ENCODE measurements at regions not wholly inside any gene's neighbourhood (a gene's known extent, or its start where the extent isn't known, plus 50 kb on each side); places are given as distances from the start of the nearest gene placed in this dataset.

- no peak for TF ChIP-seq CTCF (conservative IDR thresholded peaks at IDR 0.05; ENCODE audit: low read length)
- DNase-seq (ENCODE audit: low read depth) = no peak
- no peak overlapping the region for H3K4me3 ChIP-seq (ENCODE audit: low read length)
Observed at GRCh38 chr9:109934136-109934856, 154.3 kb downstream of the PALM2AKAP2 start.

DNA sequence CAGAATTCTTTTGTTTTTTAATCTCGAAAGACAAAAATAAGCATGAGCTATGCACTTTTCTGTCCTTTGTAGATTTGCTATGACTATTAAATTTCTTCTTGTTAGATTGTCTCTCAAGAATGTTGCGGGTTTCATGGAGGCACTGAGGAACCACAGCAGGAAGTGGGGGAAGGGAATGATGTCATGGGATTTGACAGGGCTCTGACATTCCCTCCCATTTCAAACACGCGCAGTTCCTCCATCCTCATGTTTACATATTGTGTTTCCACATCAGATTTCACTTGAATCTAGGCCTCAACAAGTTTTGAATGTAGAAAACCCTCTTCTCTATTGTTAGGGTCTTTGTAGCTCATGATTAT, 154.8 kb downstream of the PALM2AKAP2 start:
- DNase-seq (ENCODE audit: low read depth) = peak; percentile 43
- no peak for TF ChIP-seq CTCF (conservative IDR thresholded peaks at IDR 0.05; ENCODE audit: low read length)
- no peak overlapping the region for H3K4me3 ChIP-seq (ENCODE audit: low read length)

DNA sequence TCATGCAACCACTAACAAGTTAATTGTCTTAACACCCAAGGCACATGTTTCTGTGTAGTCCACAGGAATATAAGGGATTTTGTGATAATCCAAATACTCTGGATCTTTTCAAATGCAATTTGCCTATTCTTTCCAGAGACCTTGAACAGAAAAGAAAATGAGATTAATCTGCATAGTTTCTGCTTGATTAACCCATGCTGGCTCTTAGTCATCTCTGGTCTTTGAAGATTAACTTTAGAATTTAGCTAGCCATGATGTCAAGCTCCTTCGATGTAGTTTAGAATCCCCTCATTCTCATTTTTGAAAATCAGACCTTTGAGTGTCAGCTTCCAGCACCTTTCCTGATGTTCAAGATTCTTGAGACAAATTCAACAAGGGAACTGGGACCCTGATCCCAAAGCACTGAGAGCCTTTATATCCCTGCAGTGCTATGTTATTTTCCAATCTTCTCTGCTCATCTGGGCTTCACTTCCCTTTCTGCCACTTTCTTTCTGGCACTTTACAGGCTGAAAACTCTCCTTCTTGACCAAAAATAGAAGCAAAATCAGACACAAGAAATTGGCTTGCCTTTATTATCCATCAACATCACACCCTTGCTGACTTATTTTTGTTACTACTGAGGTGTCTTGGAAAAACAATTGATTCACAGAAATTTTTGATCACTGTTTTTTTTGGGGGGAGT, 155.5 kb downstream of the PALM2AKAP2 start:
- no peak for DNase-seq (ENCODE audit: low read depth)
- no peak for TF ChIP-seq CTCF (conservative IDR thresholded peaks at IDR 0.05; ENCODE audit: low read length)
- H3K4me3 ChIP-seq (ENCODE audit: low read length) = no peak overlapping the region

GRCh38 chr9:109937861-109938453, 158.0 kb downstream of the PALM2AKAP2 start:
- DNase-seq (ENCODE audit: low read depth) = no peak
- TF ChIP-seq CTCF (conservative IDR thresholded peaks at IDR 0.05; ENCODE audit: low read length) = no peak
- no peak overlapping the region for H3K4me3 ChIP-seq (ENCODE audit: low read length)

- no peak for TF ChIP-seq CTCF (conservative IDR thresholded peaks at IDR 0.05; ENCODE audit: low read length)
- DNase-seq (ENCODE audit: low read depth) = no peak
- no peak overlapping the region for H3K4me3 ChIP-seq (ENCODE audit: low read length)
Observed at GRCh38 chr9:109939698-109940342, 159.8 kb downstream of the PALM2AKAP2 start.

DNA sequence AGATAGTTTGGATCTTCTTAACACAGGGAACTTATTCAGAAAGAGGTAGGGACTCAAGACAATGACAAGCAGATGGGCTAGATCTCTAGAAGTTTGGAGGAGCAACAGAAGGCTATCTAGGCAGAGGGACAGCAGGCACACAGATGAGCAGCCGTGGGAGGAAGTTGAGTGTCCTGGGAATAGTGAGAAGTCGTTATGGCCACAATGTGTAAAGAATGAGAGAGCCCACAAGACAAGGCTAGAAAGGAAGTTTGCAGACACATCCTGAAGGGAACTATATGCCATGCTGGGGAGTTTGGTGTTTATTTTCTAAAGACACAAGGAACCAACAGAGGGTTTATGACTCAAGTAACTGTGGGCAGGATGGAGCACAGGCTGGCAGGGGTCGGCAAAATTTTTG, 160.6 kb downstream of the PALM2AKAP2 start:
- TF ChIP-seq CTCF (conservative IDR thresholded peaks at IDR 0.05; ENCODE audit: low read length) = no peak
- no peak overlapping the region for H3K4me3 ChIP-seq (ENCODE audit: low read length)
- DNase-seq (ENCODE audit: low read depth) = peak; percentile 7
